ENCODE measurements at regions not wholly inside any gene's neighbourhood (a gene's known extent, or its start where the extent isn't known, plus 50 kb on each side); places are given as distances from the start of the nearest gene placed in this dataset.
A peak's percentile ranks its signal among the peaks of the same experiment; 100 is the strongest.

GRCh38 chr15:66929843-66930402, 135.5 kb upstream of the SMAD3 start:
- peak; percentile 83 for DNase-seq (ENCODE audit: low spot score)

DNA sequence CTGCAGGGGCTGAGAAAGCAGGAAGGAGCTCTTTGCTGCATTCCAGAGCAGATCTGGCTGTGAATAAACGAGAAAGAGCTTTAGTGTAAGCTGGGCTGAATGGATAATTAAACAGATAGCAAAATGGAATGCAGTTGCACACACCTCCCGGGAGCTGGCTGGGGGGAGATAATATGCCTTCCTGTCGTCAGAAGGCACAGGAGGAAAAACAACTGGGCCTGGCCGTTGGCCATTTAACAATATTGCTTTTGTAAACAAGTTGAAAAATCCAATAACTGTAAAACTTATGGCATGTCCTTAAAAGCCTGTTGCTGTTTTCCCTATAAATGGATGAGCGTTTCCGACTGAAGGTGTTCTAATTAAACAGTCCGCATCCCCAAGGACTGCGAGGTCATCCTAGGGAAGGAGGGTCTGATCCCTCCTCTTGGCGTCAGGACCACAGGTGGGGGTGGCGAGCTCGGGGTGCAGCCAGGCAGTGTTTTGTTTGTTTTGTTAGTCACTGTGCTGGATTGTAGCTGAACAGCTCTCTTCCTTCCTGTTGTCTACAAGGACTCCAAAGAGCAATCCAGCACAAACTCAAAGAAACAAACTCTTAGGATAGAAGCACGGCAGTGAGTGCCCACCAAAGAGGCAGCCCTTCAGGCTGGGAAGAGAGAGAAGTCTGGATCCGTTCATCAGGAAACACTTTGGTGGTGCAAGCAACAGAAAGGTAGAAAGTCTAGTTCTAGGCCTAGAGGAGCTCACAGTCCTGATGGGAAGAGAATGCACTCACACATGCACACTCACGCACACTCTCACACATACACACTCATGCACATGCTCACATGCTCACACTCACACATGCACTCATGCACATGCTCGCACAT, 133.4 kb upstream of the SMAD3 start:
- peak; percentile 50 for DNase-seq (ENCODE audit: low spot score)

DNA sequence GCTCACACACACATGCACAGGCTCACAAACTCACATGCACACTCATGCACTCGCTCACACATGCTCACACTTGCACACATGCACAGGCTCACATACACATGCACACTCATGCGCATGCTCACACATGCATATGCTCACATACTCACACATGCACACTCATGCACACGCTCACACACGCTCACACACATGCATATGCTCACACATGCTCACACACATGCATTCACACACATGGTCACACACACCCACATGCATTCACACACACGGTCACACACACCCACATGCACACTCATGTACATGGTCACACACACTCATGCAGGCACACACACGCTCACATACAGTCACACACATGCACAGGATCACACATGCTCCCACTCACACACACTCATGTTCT, 132.8 kb upstream of the SMAD3 start:
- no peak for DNase-seq (ENCODE audit: low spot score)

DNA sequence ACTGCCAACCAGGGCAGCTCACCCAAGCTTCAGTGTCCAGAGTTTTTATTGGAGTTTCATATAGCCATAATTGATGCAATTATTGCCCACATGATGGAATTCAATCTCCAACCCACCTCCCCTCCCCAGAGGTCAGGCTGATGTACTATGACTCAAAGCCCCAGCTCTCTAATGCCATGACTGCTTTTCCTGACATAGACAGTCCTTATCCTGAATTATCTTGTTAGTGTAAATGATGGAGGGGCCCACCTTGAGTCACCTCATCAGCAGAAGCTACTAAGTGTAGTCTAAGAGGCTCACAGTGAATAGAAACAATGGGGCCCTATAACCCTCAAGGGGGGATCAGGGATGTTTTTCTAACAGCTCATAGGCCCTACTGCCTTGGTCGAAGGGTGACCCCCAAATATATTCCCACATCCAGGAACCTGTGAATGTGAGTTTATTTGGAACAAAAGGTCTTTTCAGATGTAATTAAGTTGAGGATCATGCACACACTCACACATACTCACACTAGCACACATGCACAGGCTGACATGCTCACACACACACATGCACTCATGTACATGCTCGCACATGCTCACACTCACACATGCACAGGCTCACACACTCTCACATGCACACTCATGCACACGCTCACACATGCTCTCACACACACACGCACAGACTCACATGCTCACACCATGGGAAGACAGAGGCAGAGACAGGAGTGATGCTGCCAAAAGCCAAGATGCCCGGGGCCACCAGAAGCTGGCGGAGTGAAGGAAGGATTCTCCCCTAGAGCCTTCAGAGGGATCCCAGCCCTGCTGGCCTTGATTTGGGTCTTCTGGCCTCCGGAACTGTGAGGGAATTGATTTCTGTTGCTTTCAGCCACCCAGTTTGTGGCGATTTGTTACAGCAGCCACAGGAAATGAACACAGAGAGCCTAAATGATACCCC, 131.2 kb upstream of the SMAD3 start:
- no peak for DNase-seq (ENCODE audit: low spot score)

DNA sequence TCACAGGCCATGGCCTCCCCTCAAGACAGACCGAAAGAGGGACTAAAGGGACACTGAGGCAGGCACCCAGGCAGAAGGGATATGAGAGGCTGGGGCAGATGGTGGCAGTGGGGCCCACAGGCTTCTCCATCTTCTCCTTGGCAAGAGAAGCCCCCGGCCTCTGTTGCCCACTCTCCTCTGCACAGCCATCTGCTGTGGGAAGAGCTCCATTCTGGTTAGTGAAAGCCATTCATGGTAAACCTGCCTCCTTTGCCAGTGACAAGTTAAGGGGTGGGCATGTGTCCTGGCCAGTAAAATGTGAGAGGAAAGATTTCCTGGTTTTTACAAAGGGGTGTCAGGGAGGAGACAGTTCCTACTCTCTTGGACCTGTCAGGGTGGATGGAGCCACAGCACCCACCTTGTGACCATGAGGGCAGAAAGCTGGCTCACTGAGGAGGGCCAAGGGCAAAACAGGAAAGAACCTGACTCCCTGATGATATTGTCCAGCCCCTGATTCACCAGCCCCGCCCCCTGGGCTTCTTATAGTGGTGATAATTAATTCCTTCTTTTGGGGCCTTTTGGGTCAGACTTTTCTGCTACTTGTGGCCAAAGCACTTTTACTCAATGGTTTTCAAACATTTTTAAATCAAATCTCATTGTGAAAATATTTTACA, 130.4 kb upstream of the SMAD3 start:
- DNase-seq (ENCODE audit: low spot score) = no peak

- no peak for DNase-seq (ENCODE audit: low spot score)
Measured at GRCh38 chr15:66935688-66936087, 129.7 kb upstream of the SMAD3 start.

- peak; percentile 74 for DNase-seq (ENCODE audit: low spot score)
Measured at GRCh38 chr15:66936109-66936860, 129.1 kb upstream of the SMAD3 start.

DNA sequence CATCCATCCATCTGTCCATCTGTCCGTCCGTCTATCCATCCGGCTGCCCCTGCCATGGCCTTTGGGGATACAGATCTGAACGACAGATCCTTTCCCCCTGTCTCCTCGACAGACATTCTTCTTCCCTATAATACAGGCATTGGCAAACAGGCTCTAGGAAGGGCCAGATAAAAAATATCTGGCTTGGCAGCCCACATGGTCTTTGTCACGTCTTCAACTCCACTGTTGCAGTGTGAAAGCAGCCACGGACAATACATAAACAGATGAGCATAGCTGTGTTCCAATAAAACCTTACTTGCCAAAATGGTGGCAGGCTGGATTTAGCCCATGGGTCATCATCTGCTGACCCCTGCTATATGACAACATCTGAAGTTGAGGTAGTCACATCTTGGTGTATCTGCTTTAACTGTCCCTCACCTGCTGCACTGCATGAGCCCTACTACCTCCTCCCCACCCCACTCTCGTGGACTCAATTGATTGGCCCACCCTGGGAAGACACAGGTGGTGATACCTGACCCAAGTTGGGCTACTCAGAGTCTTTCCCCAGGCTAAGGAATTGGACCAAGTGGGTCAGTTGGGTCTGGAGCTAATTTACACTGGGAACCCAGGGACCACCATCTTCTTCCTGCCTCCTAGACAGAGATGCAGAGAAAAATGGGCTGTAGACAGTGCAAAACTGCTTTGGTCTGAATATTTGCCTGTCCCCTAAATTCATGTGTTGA, 128.4 kb upstream of the SMAD3 start:
- DNase-seq (ENCODE audit: low spot score) = peak; percentile 62

- DNase-seq (ENCODE audit: low spot score) = no peak
Measured at GRCh38 chr15:66937588-66937987, 127.8 kb upstream of the SMAD3 start.

DNA sequence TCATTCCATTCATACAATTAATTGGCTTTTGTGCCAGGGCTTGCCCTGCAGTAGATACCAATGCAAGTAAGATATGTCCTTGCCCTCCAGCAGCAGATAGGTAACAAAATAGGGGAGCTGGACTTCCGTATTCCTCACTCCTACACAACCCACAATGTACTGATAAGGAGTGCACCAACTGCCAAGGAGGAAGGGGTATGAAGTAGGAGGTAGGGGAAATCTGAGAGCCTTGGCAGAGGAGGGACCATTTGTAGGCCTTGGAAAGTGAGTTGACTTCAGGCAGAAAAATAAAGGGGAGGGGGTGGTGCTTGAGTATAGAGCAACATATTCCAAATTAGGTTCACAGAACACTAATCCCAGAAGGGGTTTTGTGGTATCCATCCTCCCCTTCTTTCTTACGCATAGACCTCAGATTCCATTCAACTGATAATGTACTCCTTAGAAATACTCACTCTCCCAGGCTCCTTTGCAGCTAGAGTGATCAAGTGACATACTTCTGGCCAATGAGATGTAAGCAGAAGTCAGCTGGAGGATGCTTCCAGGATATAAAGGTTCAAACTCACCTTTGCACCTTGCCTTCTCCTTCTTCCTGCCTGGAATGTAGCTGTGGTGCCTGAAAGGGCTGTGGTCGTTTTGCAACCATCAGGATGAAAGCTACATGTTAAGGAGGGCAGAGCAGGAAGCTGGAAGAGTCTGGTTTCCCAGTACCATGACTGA, 127.1 kb upstream of the SMAD3 start:
- no peak for DNase-seq (ENCODE audit: low spot score)

- no peak for DNase-seq (ENCODE audit: low spot score)
Measured at GRCh38 chr15:66939016-66939415, 126.4 kb upstream of the SMAD3 start.

DNA sequence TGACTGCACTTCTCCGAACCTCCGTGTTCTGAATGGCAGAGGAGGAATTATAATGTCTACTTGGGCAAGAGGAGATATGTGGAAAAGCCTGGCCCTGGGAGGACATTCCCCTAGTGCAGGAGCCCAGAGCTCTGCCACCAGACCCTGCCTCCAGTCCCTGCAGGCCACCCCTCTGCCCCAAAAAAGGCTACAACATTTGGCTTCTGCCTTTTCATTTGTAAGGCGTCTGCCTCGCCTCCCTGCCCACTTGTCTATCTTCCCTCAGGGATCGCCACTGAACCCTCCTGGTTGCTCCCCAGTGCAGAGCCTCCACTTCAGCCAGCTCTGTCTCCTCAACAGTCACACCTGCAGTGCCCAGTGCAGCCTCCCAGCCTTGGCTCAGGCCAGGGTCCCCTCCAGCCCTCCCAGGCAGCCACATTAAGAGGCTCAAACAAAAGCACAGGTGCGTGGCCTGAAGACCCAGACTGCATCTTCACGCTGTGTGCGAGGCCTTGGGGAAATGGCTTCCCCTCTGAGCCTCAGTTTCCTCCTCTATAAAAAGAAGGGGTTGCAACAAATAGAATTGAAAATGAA, 125.9 kb upstream of the SMAD3 start:
- no peak for DNase-seq (ENCODE audit: low spot score)

DNA sequence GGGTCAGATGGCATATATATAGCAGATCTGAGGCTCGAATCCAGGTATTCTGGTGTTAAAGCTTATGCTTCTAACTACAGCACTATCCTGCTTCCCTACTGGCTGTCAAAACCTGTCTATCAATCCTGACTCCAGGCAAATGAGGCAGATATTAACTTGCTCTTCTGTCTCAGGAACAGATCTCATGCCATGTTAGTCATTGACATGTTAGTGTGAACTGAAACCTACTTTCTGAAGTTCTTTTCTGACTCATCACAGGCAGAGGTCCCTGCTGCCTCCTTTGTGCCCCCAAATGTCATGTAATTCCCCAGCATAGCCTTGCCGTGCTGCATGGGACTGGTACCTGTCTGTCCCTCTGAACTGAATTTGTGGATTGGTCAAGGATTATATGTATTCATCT, 125.0 kb upstream of the SMAD3 start:
- DNase-seq (ENCODE audit: low spot score) = no peak

GRCh38 chr15:66941108-66941711, 124.2 kb upstream of the SMAD3 start:
- DNase-seq (ENCODE audit: low spot score) = peak; percentile 85

DNA sequence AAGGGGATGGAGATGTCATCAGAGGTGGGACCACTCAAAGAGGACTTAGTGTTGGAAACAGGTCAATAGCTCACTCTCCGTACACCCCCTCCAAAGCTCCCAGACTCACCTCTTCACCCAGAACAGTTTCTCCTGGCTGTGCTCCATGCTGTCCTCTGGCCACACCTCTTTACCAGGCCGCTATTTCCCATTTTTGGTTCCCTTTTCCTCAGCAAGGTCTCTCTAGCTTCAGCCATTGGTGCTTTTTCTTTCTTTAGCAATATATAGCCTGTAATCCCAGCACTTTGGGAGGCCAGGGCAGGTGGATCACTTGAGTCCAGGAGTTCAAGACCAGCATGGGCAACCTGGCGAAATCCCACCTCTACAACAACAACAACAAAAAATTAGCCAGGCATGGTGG, 123.6 kb upstream of the SMAD3 start:
- DNase-seq (ENCODE audit: low spot score) = no peak

- DNase-seq (ENCODE audit: low spot score) = no peak
Measured at GRCh38 chr15:66942649-66943390, 122.6 kb upstream of the SMAD3 start.

- DNase-seq (ENCODE audit: low spot score) = peak; percentile 40
Measured at GRCh38 chr15:66943456-66944095, 121.8 kb upstream of the SMAD3 start.

DNA sequence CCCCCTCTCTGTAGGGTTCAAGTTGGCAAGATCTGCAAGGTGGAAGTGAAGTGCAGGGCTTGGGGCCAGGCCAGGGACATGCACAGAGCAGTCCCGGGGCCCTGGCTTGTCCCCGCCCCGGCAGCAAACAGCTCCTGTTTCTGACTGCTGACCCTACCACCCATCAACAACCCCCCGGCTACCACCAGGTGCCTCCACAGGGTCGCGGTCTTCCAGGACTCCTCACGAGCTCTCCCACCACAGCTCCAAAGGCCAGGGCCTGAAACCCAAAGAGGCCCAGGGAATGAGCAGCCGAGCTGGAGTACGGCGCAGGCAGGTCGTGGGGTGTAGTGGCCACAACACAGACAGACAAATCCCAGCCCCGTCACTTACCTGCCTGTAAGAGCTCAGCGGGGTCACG, 121.3 kb upstream of the SMAD3 start:
- DNase-seq (ENCODE audit: low spot score) = no peak

Measured in umbilical cord (tissue), 1 donor.